Mesenchymal stem cell (in vitro differentiated cells and primary cell): ENCODE measurements at regions not wholly inside any gene's neighbourhood (a gene's known extent, or its start where the extent isn't known, plus 50 kb on each side); places are given as distances from the start of the nearest gene placed in this dataset.

ENCODE experiments used
- DNase-seq: peaks from one replicate; pipeline ENCODE4 v3.0.0-alpha.2; 2013
- H2AFZ ChIP-seq: one replicate; pipeline ENCODE4 v1.6.1; 2013; ENCODE audit warnings: low read depth, mild to moderate bottlenecking, control low read depth, inconsistent platforms, low read length, moderate library complexity
- H2AK5ac ChIP-seq: 2 replicates; pipeline ENCODE4 v1.6.1; 2013; ENCODE audit warnings: low read length, moderate library complexity, mild to moderate bottlenecking, inconsistent platforms; ENCODE audit not compliant: severe bottlenecking
- H2BK120ac ChIP-seq: one replicate; pipeline ENCODE4 v1.6.1; 2013; ENCODE audit warnings: low read depth, mild to moderate bottlenecking, inconsistent platforms, low read length, moderate library complexity
- H2BK12ac ChIP-seq, 2 experiments: one replicate each; pipeline ENCODE4 v1.6.1; 2013; ENCODE audit warnings: inconsistent platforms in 2 of 2, low read length in 2 of 2, mild to moderate bottlenecking in 2 of 2, moderate library complexity in 2 of 2, control low read depth in 1 of 2
- H2BK15ac ChIP-seq: one replicate; pipeline ENCODE4 v1.6.1; 2013; ENCODE audit warnings: mild to moderate bottlenecking, low read depth, inconsistent platforms; ENCODE audit not compliant: poor library complexity, severe bottlenecking
- H2BK5ac ChIP-seq: 2 replicates; pipeline ENCODE4 v1.6.1; 2013; ENCODE audit warnings: low read depth, mild to moderate bottlenecking, low read length, control low read depth, inconsistent platforms; ENCODE audit not compliant: poor library complexity, severe bottlenecking
- H3K14ac ChIP-seq, 2 experiments: one replicate each; pipeline ENCODE4 v1.6.1; 2013; ENCODE audit warnings: inconsistent platforms in 2 of 2, low read length in 2 of 2, control low read depth in 1 of 2, mild to moderate bottlenecking in 1 of 2, moderate library complexity in 1 of 2
- H3K18ac ChIP-seq, 2 experiments: one replicate each; pipeline ENCODE4 v1.6.1; 2013; ENCODE audit warnings: inconsistent platforms in 2 of 2, low read length in 2 of 2, control low read depth in 1 of 2, low read depth in 1 of 2, mild to moderate bottlenecking in 1 of 2
- H3K23ac ChIP-seq, 2 experiments: one replicate each; pipeline ENCODE4 v1.6.1; 2013; ENCODE audit warnings: inconsistent platforms in 2 of 2, low read length in 2 of 2, mild to moderate bottlenecking in 2 of 2, moderate library complexity in 2 of 2, control low read depth in 1 of 2
- H3K27ac ChIP-seq: 2 replicates; pipeline ENCODE4 v1.5.1; 2013; ENCODE audit warnings: mild to moderate bottlenecking, moderate library complexity, low read length, control low read depth, inconsistent platforms; ENCODE audit not compliant: poor library complexity, severe bottlenecking
- H3K27me3 ChIP-seq, 2 experiments: 2 replicates each; pipeline versions ENCODE4 v1.6.1 to v1.7.0; 2013; ENCODE audit warnings: low read length in 2 of 2, mild to moderate bottlenecking in 2 of 2, moderate library complexity in 2 of 2, control low read depth in 1 of 2, inconsistent platforms in 1 of 2; ENCODE audit not compliant: control insufficient read depth in 1 of 2, insufficient read depth in 1 of 2
- H3K36me3 ChIP-seq, 2 experiments: 2 replicates each; pipeline versions ENCODE4 v1.6.1 to v1.7.0; 2013; ENCODE audit warnings: low read length in 2 of 2, control low read depth in 1 of 2, inconsistent platforms in 1 of 2, low read depth in 1 of 2, mild to moderate bottlenecking in 1 of 2; ENCODE audit not compliant: insufficient read depth in 2 of 2, control insufficient read depth in 1 of 2
- H3K4ac ChIP-seq, 2 experiments: one replicate each; pipeline ENCODE4 v1.6.1; 2013; ENCODE audit warnings: inconsistent platforms in 2 of 2, low read length in 2 of 2, mild to moderate bottlenecking in 2 of 2, moderate library complexity in 2 of 2, control low read depth in 1 of 2, low read depth in 1 of 2
- H3K4me1 ChIP-seq: 2 replicates; pipeline ENCODE4 v1.6.1; 2013; ENCODE audit warnings: low read depth, low read length, control low read depth; ENCODE audit not compliant: control insufficient read depth, insufficient read depth
- H3K4me2 ChIP-seq: 2 replicates; pipeline ENCODE4 v1.6.1; 2013; ENCODE audit warnings: low read length, mild to moderate bottlenecking, inconsistent platforms; ENCODE audit not compliant: poor library complexity, severe bottlenecking
- H3K4me3 ChIP-seq, 2 experiments: 2 replicates each; pipeline versions ENCODE4 v1.5.1 to v1.7.0; 2013; ENCODE audit warnings: low read length in 2 of 2, mild to moderate bottlenecking in 2 of 2, control low read depth in 1 of 2, low read depth in 1 of 2; ENCODE audit not compliant: insufficient read depth in 1 of 2
- H3K79me1 ChIP-seq: replicated peaks from 2 replicates; pipeline ENCODE4 v1.6.1; 2013; ENCODE audit warnings: mild to moderate bottlenecking, control low read depth, low read length, inconsistent platforms; ENCODE audit not compliant: poor library complexity, severe bottlenecking
- H3K9ac ChIP-seq: 2 replicates; pipeline ENCODE4 v1.7.0; 2013; ENCODE audit warnings: mild to moderate bottlenecking, low read length, moderate library complexity
- H3K9me3 ChIP-seq: 2 replicates; pipeline ENCODE4 v1.7.0; 2013; ENCODE audit warnings: mild to moderate bottlenecking, low read length; ENCODE audit not compliant: control insufficient read depth
- H4K8ac ChIP-seq: one replicate; pipeline ENCODE4 v1.6.1; 2013; ENCODE audit warnings: inconsistent platforms, mild to moderate bottlenecking, low read length, moderate library complexity
- H4K91ac ChIP-seq: one replicate; pipeline ENCODE4 v1.6.1; 2013; ENCODE audit warnings: mild to moderate bottlenecking, low read length, inconsistent platforms
- WGBS: methylation state at CpG from one replicate; pipeline ENCODE4 v1.1.7; 2013; ENCODE audit warnings: mixed read lengths; 5-methylcytosine and 5-hydroxymethylcytosine counted together

- H3K4me1 ChIP-seq = no peaks in the 10 kb centered on the region
- no peak overlapping the region for H3K9ac ChIP-seq
- 94% methylated on average over 2 of the region's 2 CpGs for WGBS
- H3K4ac ChIP-seq = no peak overlapping the region
- no peak for DNase-seq
- no peak overlapping the region for H2BK120ac ChIP-seq
- no peaks in the 10 kb centered on the region for H3K79me1 ChIP-seq
- H3K4me3 ChIP-seq = no peak overlapping the region
- H3K4me2 ChIP-seq = no peak overlapping the region
- H3K27ac ChIP-seq = no peak overlapping the region
- H3K27me3 ChIP-seq = no peaks in the 10 kb centered on the region
- H4K91ac ChIP-seq = no peak overlapping the region
- no peak overlapping the region for H2BK12ac ChIP-seq
- no peak overlapping the region for H2BK15ac ChIP-seq
- H2AFZ ChIP-seq = no peak overlapping the region
- H3K36me3 ChIP-seq = no peaks in the 10 kb centered on the region
- no peak overlapping the region for H2BK5ac ChIP-seq
- no peak overlapping the region for H3K23ac ChIP-seq
- H4K8ac ChIP-seq = no peak overlapping the region
- no peak overlapping the region for H2AK5ac ChIP-seq
- H3K14ac ChIP-seq = no peak overlapping the region
- H3K18ac ChIP-seq = no peak overlapping the region
- H3K9me3 ChIP-seq = no peaks in the 10 kb centered on the region
These were observed 231.9 kb downstream of the KCTD12 start for GRCh38 chr13:76654263-76654662.

- Histone ChIP-seq H4K8ac (no peak overlapping the region), H2BK15ac (no peak overlapping the region), H3K4me2 (no peak overlapping the region), H4K91ac (no peak overlapping the region), H3K36me3 (no peaks in the 10 kb centered on the region), H2AK5ac (no peak overlapping the region), H3K9ac (no peak overlapping the region), H3K27me3 (peaks cover 0 to 4% of the 10 kb centered on the region in 2 experiments), H3K79me1 (no peaks in the 10 kb centered on the region), H2BK12ac (no peak overlapping the region), H2BK5ac (no peak overlapping the region), H2BK120ac (no peak overlapping the region), H3K14ac (no peak overlapping the region), H3K9me3 (no peaks in the 10 kb centered on the region), H3K4me3 (no peak overlapping the region), H3K4me1 (no peaks in the 10 kb centered on the region), H3K23ac (no peak overlapping the region), H2AFZ (no peak overlapping the region), H3K4ac (no peak overlapping the region), H3K18ac (no peak overlapping the region), H3K27ac (no peak overlapping the region)
- 100% methylated on average over 1 of the region's 1 CpG for WGBS
- no peak for DNase-seq
These were observed 234.9 kb downstream of the KCTD12 start for GRCh38 chr13:76651286-76651685.

- Histone ChIP-seq H2AK5ac (no peak overlapping the region), H3K23ac (no peak overlapping the region), H3K9ac (no peak overlapping the region), H3K4me2 (no peak overlapping the region), H3K18ac (no peak overlapping the region), H3K14ac (no peak overlapping the region), H3K27me3 (peaks cover 0 to 4% of the 10 kb centered on the region in 2 experiments), H3K9me3 (no peaks in the 10 kb centered on the region), H3K27ac (no peak overlapping the region), H2BK120ac (no peak overlapping the region), H3K4me3 (no peak overlapping the region), H3K79me1 (no peaks in the 10 kb centered on the region), H4K8ac (no peak overlapping the region), H2BK15ac (no peak overlapping the region), H3K36me3 (no peaks in the 10 kb centered on the region), H3K4ac (no peak overlapping the region), H2AFZ (no peak overlapping the region), H3K4me1 (no peaks in the 10 kb centered on the region), H4K91ac (no peak overlapping the region), H2BK12ac (no peak overlapping the region), H2BK5ac (no peak overlapping the region)
- DNase-seq = peak; percentile 28
- WGBS = 76% methylated on average over 3 of the region's 3 CpGs
These were observed 238.7 kb downstream of the KCTD12 start for GRCh38 chr13:76647550-76647949.

- Histone ChIP-seq H3K4me2 (no peak overlapping the region), H3K23ac (no peak overlapping the region), H3K27me3 (peaks cover 0 to 4% of the 10 kb centered on the region in 2 experiments), H2BK120ac (no peak overlapping the region), H3K79me1 (no peaks in the 10 kb centered on the region), H2BK5ac (no peak overlapping the region), H2BK12ac (no peak overlapping the region), H3K9ac (no peak overlapping the region), H4K8ac (no peak overlapping the region), H3K4ac (no peak overlapping the region), H2AK5ac (no peak overlapping the region), H3K18ac (no peak overlapping the region), H2AFZ (no peak overlapping the region), H3K14ac (no peak overlapping the region), H3K4me1 (no peaks in the 10 kb centered on the region), H4K91ac (no peak overlapping the region), H3K4me3 (no peak overlapping the region), H3K27ac (no peak overlapping the region), H2BK15ac (no peak overlapping the region), H3K36me3 (no peaks in the 10 kb centered on the region), H3K9me3 (no peaks in the 10 kb centered on the region)
- DNase-seq = no peak
- 98% methylated on average over 2 of the region's 2 CpGs for WGBS
These were observed 239.3 kb downstream of the KCTD12 start for GRCh38 chr13:76646946-76647345.
